ENCODE measurements at regions not wholly inside any gene's neighbourhood (a gene's known extent, or its start where the extent isn't known, plus 50 kb on each side); places are given as distances from the start of the nearest gene placed in this dataset.

DNA sequence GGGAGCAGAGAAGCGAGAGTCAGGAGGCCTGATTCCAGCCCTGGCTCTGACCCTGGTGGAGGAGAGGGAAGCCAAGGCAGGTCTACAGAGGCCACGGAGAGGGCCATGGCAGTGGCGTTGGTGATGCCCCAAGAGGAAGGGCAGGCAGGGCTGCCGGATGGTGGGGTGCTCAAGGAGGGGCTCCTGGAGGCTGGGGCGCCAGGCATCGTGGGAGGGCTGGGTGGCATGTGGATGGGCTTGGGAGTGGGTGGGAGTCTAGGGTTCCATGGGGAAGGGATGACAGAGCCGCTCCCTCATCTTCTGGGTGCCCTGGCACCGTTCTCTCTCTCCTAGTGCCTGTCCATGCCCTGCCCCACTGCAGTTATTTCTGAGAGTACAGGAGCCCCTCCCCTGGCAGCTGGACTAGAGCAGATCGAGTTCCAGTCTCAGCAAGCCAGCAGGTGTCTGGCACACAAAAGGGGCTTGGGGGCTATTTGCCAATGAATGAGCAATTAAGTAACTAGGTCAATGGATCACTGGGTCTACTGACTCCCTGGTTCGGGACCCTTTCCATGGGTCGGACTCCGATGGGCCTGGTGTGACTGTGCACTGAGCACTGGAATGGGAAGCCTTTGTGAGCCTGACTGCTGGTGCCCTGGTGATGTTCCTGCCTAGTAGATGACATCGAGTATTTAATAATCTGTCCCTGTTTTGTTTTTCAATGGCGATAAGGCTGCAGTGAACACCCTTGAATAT lies 570.0 kb downstream of the TBC1D22A start:
- no peak for DNase-seq

DNA sequence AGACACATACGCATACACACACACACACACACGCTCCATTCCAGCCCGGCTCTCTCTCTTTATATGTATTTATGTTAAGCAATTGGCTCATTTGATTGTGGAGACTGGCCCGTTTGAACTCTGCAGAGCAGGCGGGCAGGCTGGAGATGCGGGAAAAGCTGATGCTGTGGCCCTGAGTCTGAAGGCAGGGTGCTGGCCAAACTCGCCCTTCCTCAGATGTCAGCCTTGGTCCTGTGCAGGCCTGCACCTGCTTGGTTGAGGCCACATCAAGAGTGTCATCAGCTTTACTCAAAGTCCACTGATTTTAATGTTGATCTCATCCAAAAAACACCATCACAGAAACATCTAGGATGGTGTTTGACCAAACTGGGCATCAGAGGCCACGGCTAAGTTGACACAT lies 569.3 kb downstream of the TBC1D22A start:
- no peak for DNase-seq

DNA sequence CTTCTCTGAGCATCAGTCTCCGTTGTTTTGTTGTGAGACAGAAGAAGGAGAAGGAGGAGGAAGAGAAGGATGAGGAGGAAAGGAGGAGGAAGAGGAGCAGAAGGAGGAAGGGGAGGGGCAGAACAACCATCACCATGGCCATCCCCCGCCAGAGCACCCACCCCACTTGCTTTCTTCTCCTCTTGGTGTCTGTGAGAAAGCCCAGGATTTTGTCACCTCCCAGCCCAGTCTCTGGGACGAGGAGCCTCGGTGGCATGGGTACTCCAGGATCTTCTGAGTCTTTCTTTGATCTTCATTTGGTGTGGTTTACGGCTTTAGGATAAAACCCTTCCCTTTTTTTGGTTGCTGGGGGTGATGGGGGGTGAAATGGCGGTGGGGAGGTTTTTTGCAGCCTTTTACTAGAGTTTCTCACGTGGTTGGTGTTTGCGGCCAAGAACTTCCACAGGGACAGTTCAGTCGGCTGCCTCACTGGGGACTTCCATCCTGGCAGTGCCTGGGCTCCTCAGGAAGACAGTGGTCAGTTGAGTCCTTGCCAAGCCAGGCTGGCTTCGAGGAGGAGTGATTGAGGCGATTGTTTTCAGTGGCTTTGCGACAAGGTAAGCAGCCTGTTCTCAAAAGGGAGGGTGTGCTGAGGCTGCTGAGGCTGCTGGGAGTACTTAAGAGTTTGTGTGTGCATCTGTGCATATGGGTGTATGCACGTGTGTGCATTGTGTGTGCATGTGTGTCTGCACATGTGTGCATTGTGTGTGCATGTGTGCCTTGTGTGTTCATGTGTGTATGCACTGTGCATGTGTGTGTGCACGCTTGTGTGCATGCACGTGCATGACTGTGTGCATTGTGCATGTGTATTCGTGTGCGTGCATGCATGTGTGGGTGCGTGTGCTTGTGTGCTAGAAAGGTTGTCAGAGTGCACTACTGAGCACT lies 567.5 kb downstream of the TBC1D22A start:
- DNase-seq, result no peak

- DNase-seq, result no peak
These were observed 566.2 kb downstream of the TBC1D22A start for GRCh38 chr22:47328550-47329243.

- no peak for DNase-seq
These were observed 564.8 kb downstream of the TBC1D22A start for GRCh38 chr22:47327241-47327640.

GRCh38 chr22:47325249-47325648 lies 562.8 kb downstream of the TBC1D22A start:
- no peak for DNase-seq

- no peak for DNase-seq
These were observed 562.1 kb downstream of the TBC1D22A start for GRCh38 chr22:47324435-47324990.

- DNase-seq, result no peak
These were observed 561.1 kb downstream of the TBC1D22A start for GRCh38 chr22:47323518-47323917.

DNA sequence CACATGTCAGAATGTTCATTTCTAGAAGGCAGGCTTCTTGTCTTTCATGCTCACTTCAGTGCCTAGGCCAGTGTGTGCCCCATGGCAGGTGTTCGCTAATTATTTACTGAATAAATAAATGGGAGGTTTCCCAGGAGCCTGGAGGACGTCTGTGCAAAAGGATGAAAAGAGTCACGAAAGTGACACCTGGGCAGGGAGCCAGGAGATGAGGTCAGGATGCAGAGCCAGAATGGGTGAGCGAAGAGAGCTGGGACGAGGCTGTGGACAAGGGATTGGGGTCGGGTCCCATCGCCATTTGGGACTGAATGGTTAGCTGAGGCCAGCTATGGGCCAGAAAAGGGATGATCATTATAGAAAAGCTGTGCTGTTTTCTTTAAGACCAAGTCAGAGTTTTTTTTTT lies 560.4 kb downstream of the TBC1D22A start:
- no peak for DNase-seq

- no peak for DNase-seq
These were observed 558.1 kb downstream of the TBC1D22A start for GRCh38 chr22:47320560-47320959.

DNA sequence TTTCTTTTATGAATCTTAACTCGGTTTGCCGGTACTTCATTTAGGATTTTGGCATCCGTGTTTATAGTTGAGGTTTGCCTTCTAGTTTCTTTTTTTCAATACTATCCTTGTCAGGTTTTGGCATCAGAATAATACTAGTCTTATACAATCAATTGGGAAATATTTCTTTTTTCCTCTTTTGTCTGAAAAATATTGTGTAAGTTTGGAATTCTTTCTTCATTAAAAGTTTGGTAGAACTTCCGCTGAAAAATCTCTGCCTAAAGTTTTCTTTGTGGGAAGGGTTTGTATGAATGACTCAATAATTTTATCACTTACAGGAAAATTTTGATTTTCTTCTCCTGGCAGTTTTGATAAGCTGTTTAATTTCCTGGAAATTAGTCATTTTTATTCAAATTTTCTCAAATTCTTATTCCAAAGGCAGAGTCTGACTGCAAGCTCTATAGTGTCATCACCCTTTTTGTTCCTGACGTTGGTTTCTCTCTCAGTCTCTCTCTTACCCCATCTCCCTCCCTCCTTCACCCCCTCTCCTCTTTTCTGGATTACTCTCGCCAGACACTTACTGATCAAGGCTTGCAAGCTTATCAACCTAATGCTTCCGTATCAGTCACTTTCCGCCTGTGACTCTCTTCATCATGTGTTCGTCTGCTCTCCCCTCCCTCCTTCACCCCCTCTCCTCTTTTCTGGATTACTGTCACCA lies 555.7 kb downstream of the TBC1D22A start:
- no peak for DNase-seq

GRCh38 chr22:47315862-47316419 lies 553.5 kb downstream of the TBC1D22A start:
- no peak for DNase-seq

- DNase-seq, result no peak
These were observed 548.2 kb downstream of the TBC1D22A start for GRCh38 chr22:47310601-47311000.

DNA sequence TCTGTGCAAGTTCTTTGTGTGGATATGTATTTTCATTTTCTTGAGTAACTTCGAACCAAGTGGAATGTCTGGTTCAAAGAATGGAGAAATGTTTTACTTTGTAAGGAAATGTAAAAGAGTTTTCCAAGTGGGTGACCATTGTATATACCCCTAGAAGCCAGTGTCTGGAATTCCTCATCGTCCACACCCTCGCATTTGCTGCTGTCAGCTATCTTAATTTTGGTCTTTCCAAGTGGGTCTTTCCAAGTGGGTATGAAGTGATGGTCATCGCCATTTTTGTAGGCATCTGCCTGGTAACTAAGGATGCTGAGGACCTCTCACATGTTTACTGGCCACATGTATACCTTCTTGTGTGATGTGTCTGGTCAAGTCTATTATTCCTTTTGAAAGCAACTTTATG lies 547.5 kb downstream of the TBC1D22A start:
- DNase-seq, result no peak

- no peak for DNase-seq
These were observed 547.0 kb downstream of the TBC1D22A start for GRCh38 chr22:47309476-47309875.

DNA sequence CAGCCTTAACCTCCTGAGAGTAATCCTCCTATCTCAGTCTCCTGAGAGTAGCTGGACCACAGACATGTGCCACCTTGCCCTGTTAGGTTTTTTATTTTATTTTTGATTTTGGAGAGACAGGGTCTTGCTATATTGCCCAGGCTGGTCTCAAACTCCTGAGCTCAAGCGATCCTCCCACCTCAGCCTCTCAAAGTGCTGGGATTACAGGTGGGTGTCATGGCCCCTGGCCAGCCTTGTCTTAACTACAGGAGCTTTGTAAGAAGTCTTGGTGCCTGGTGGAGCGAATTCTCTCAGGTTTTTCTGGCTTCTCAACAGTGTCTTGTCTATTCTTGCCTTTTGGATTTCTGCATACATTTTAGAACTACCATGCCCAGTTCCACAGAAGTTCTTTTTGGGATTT lies 546.4 kb downstream of the TBC1D22A start:
- DNase-seq, result no peak

GRCh38 chr22:47307822-47308221 lies 545.4 kb downstream of the TBC1D22A start:
- DNase-seq, result no peak

- peak; percentile 27 for DNase-seq
These were observed 544.9 kb downstream of the TBC1D22A start for GRCh38 chr22:47307326-47307725.

DNA sequence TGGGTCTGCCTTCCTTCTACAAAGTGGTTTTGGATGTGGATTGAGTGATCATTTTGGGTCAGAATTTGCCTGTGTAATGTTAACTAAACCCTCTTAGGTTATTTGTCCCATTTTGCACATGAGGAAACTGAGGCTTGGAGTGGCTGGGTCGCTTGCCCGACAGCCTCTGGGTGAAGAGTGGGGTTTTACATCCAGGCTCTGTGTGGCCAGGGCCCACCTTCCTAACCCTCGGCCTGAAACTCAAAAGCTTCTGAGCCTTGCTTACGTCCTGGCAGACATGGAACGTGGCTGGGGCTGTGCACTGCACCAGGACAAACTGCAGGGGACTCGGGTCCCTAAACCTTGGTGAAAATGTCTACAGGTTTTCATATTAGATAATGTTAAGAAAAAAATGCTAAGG lies 542.4 kb downstream of the TBC1D22A start:
- DNase-seq, result no peak

DNA sequence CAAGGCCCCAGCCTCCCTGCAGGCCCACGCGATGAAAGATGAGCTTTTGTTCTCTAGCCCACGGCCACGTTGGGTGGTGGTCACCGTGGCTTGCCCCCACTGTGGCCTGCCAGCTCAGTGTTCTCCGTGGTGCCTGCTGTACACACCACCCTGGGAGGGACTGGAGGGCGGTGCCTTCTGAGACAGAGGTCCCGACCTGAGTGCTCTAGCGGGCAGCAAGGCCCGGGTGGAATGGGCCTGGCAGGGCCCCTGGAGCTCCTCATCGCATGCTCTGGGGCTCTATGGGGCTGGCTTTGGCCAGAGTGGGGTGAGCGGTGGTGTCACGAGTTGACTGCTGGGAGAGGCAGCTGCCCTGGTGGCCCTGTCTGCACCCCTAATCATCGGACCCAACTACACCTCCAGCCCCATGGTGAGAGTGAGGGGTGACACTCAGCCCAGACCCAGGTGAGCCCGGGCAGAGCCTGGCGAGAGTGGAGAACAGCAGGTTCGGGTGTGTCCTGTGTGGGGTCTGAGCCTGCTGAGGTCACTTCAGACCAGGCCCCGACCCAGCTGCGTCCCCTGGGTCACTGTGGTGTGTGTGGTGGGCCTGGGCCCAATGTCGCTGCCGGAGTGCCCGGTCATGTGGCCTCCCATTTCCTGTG lies 541.9 kb downstream of the TBC1D22A start:
- DNase-seq, result no peak

DNA sequence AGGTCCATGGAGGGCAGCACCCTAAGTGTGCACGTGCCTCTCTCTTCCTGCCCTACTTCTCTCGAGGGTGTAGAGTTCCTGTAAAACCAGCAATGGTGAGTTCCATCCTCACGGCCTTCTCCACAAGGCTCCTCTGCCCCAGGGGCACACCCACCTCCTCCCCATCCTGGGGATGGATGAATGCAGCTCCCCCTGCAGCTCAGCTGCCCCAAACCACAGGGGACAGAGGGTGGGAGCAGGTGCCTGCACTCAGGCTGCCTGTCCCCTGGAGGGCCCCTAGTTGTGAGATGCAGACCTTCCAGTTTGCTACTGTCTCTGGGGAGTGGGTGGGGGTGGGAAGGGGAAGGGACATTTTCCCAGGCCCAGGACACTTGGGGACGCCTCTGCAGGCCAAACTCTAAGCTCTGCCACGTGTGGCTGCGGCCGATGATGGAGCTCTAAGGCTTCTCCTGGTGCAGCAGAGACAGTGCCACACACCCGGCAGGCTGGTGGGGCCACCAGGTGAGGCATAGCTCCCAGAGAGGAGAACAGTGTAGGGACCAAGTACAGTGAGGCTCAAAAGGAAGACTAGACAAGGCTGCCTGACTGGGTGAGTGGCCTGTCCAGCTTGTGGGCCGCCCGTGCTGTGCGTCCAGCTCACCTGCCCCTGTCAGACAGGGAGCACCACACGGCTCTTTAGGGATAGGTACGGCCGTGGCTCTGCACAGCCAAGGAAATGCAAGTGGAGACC lies 540.9 kb downstream of the TBC1D22A start:
- no peak for DNase-seq

Data from hematopoietic multipotent progenitor cell treated with erythropoietin and hydrocortisone succinate and interleukin-3 and kit ligand, for 6 days (in vitro differentiated cells).